HEK293 (cell line): ENCODE measurements at regions not wholly inside any gene's neighbourhood (a gene's known extent, or its start where the extent isn't known, plus 50 kb on each side); places are given as distances from the start of the nearest gene placed in this dataset.

Experiments
- CTCF ChIA-PET: fragments of 350-600 bp; formaldehyde crosslinking; extraction: SDS; loops from one replicate; lab custom pipeline; 2021; ENCODE audit warnings: antibody characterized with exemption; lab: Yijun Ruan, JAX
- POLR2A ChIA-PET: fragments of 300-600 bp; formaldehyde crosslinking; extraction: SDS; loops from one replicate; lab custom pipeline; 2020; ENCODE audit warnings: antibody characterized with exemption, inconsistent platforms; lab: Yijun Ruan, JAX
- H3K27ac ChIP-seq: fragments of 200-500 bp; sonication (Bioruptor generic); 2 replicates; pipeline ENCODE4 v1.5.1; 2014; ENCODE audit warnings: low read depth, low read length, control low read depth, inconsistent platforms; ENCODE audit errors: extremely low read depth
- H3K36me3 ChIP-seq, 2 experiments: fragments of 200-500 bp in 1 of 2; sonication (Bioruptor generic) in 1 of 2; 1 replicate in 1 of 2; 2 replicates in 1 of 2; pipeline ENCODE4 v1.5.1; 2014 to 2017; ENCODE audit warnings: inconsistent platforms in 2 of 2, low read length in 2 of 2; ENCODE audit not compliant: control insufficient read depth in 2 of 2, insufficient read depth in 1 of 2
- H3K4me1 ChIP-seq: fragments of 200-500 bp; sonication (Bioruptor generic); 2 replicates; pipeline ENCODE4 v1.5.1; 2014; ENCODE audit warnings: mild to moderate bottlenecking, low read length, inconsistent platforms; ENCODE audit not compliant: control insufficient read depth, insufficient read depth
- H3K4me3 ChIP-seq: 2 replicates; pipeline ENCODE4 v1.5.1; 2011; ENCODE audit warnings: low read depth, mild to moderate bottlenecking, control low read depth, low read length, moderate library complexity
- H3K9me3 ChIP-seq: fragments of 200-500 bp; sonication (Bioruptor generic); 2 replicates; pipeline ENCODE4 v1.5.1; 2014; ENCODE audit warnings: low read depth, low read length, inconsistent platforms; ENCODE audit not compliant: control insufficient read depth, insufficient read depth
- HOXD13 ChIP-seq: sonication (generic); formaldehyde crosslinking; IDR thresholded peaks from 2 replicates; pipeline ENCODE4 v1.8.0; 2022; ENCODE audit warnings: missing genetic modification reagents, borderline replicate concordance
- KLF10 ChIP-seq: fragments of 450-650 bp; IDR thresholded peaks from 2 replicates; pipeline ENCODE4 v1.5.1; 2018; ENCODE audit warnings: missing biosample characterization, mild to moderate bottlenecking, missing genetic modification characterization
- KLF9 ChIP-seq: fragments of 450-650 bp; formaldehyde crosslinking; IDR thresholded peaks from 2 replicates; pipeline ENCODE4 v1.5.1; 2016; ENCODE audit warnings: missing biosample characterization, missing genetic modification characterization, low read depth
- OSR2 ChIP-seq: fragments of 450-650 bp; formaldehyde crosslinking; IDR thresholded peaks from 2 replicates; pipeline ENCODE4 v1.5.1; 2016; ENCODE audit warnings: missing biosample characterization, missing genetic modification characterization
- SCRT2 ChIP-seq: fragments of 450-650 bp; formaldehyde crosslinking; IDR thresholded peaks from 2 replicates; pipeline ENCODE4 v1.5.1; 2016; ENCODE audit warnings: missing biosample characterization, missing genetic modification characterization
- ZBTB21 ChIP-seq: fragments of 450-650 bp; formaldehyde crosslinking; IDR thresholded peaks from 2 replicates; pipeline ENCODE4 v1.5.1; 2017; ENCODE audit warnings: missing biosample characterization, missing genetic modification characterization
- ZNF132 ChIP-seq: fragments of 450-650 bp; formaldehyde crosslinking; IDR thresholded peaks from 2 replicates; pipeline ENCODE4 v1.5.1; 2017; ENCODE audit warnings: missing biosample characterization, missing genetic modification characterization, borderline replicate concordance
- ZNF146 ChIP-seq: fragments of 450-650 bp; formaldehyde crosslinking; IDR thresholded peaks from 2 replicates; pipeline ENCODE4 v1.5.1; 2016; ENCODE audit warnings: missing biosample characterization, missing genetic modification characterization
- ZNF202 ChIP-seq: fragments of 450-650 bp; formaldehyde crosslinking; IDR thresholded peaks from 2 replicates; pipeline ENCODE4 v1.5.1; 2016; ENCODE audit warnings: missing biosample characterization, missing genetic modification characterization, borderline replicate concordance
- ZNF23 ChIP-seq: fragments of 450-650 bp; formaldehyde crosslinking; IDR thresholded peaks from 2 replicates; pipeline ENCODE4 v1.5.1; 2016; ENCODE audit warnings: missing biosample characterization, missing genetic modification characterization, borderline replicate concordance
- ZNF302 ChIP-seq: fragments of 450-650 bp; formaldehyde crosslinking; IDR thresholded peaks from 2 replicates; pipeline ENCODE4 v1.5.1; 2016; ENCODE audit warnings: missing biosample characterization, missing genetic modification characterization, low read depth
- ZNF341 ChIP-seq: fragments of 450-650 bp; formaldehyde crosslinking; IDR thresholded peaks from 2 replicates; pipeline ENCODE4; 2016; ENCODE audit warnings: low read depth, missing biosample characterization, missing genetic modification characterization
- ZNF354C ChIP-seq: fragments of 450-650 bp; formaldehyde crosslinking; IDR thresholded peaks from 2 replicates; pipeline ENCODE4 v1.5.1; 2016; ENCODE audit warnings: missing biosample characterization, missing genetic modification characterization, low read depth, borderline replicate concordance
- ZNF394 ChIP-seq: fragments of 450-650 bp; formaldehyde crosslinking; IDR thresholded peaks from 2 replicates; pipeline ENCODE4 v1.5.1; 2016; ENCODE audit warnings: missing biosample characterization, missing genetic modification characterization, mild to moderate bottlenecking, moderate library complexity, borderline replicate concordance
- ZNF404 ChIP-seq: fragments of 450-650 bp; formaldehyde crosslinking; IDR thresholded peaks from 2 replicates; pipeline ENCODE4 v1.5.1; 2017; ENCODE audit warnings: missing biosample characterization, missing genetic modification characterization
- ZNF521 ChIP-seq: fragments of 450-650 bp; formaldehyde crosslinking; IDR thresholded peaks from 2 replicates; pipeline ENCODE4 v1.5.1; 2017; ENCODE audit warnings: missing biosample characterization, mild to moderate bottlenecking, missing genetic modification characterization
- ZNF529 ChIP-seq: fragments of 450-650 bp; formaldehyde crosslinking; IDR thresholded peaks from 2 replicates; pipeline ENCODE4 v1.5.1; 2017; ENCODE audit warnings: missing genetic modification characterization, missing biosample characterization; ENCODE audit not compliant: insufficient replicate concordance
- ZNF548 ChIP-seq: fragments of 450-650 bp; formaldehyde crosslinking; IDR thresholded peaks from 2 replicates; pipeline ENCODE4 v1.5.1; 2016; ENCODE audit warnings: missing biosample characterization, missing genetic modification characterization
- ZNF558 ChIP-seq: fragments of 450-650 bp; formaldehyde crosslinking; IDR thresholded peaks from 2 replicates; pipeline ENCODE4 v1.5.1; 2016; ENCODE audit warnings: missing biosample characterization, missing genetic modification characterization
- ZNF621 ChIP-seq: fragments of 450-650 bp; formaldehyde crosslinking; IDR thresholded peaks from 2 replicates; pipeline ENCODE4 v1.5.1; 2017; ENCODE audit warnings: missing biosample characterization, missing genetic modification characterization
- ZNF677 ChIP-seq: fragments of 450-650 bp; IDR thresholded peaks from 2 replicates; pipeline ENCODE4 v1.5.0; 2018; ENCODE audit warnings: missing biosample characterization, mild to moderate bottlenecking, missing genetic modification characterization, moderate library complexity
- ZNF776 ChIP-seq: fragments of 450-650 bp; formaldehyde crosslinking; IDR thresholded peaks from 2 replicates; pipeline ENCODE4 v1.5.0; 2017; ENCODE audit warnings: missing biosample characterization, missing genetic modification characterization, borderline replicate concordance
- ZNF843 ChIP-seq: fragments of 450-650 bp; formaldehyde crosslinking; IDR thresholded peaks from 2 replicates; pipeline ENCODE4 v1.5.1; 2016; ENCODE audit warnings: missing biosample characterization, missing genetic modification characterization
- TF ChIP-seq, protein P1 (sequence below): fragments of 450-650 bp; formaldehyde crosslinking; IDR thresholded peaks from 2 replicates; pipeline ENCODE4 v1.5.1; 2016; ENCODE audit warnings: missing biosample characterization, missing genetic modification characterization
- TF ChIP-seq, protein P2 (sequence below): fragments of 450-650 bp; formaldehyde crosslinking; IDR thresholded peaks from 2 replicates; pipeline ENCODE4 v1.5.1; 2016; ENCODE audit warnings: missing biosample characterization, missing genetic modification characterization
- TF ChIP-seq, protein P3 (sequence below): fragments of 450-650 bp; formaldehyde crosslinking; IDR thresholded peaks from 2 replicates; pipeline ENCODE4 v1.5.1; 2017; ENCODE audit warnings: missing biosample characterization, missing genetic modification characterization

DNA sequence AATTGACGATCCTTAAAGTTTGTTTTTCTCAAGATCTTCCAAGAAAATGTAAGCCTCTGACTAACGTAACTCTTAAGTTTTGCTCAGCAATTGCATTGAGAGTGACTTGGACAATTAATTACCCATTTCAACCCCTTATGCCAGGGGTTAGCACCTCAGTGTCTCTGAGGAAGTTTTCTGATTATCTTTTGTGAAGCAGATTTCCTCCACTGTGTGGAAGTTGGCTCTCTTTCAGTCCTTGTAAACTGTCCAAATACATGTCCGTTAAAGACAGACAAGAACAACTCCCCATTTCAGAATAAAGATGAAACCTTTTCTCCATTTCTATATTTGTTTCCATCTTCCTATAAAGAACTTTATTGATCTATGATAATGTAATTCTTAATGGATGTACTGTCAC lies 296.4 kb upstream of the FMN2 start:
- CTCF ChIA-PET = no interaction called here
- POLR2A ChIA-PET = no interaction called here
- H3K36me3 ChIP-seq = no peaks in the 10 kb centered on the region

DNA sequence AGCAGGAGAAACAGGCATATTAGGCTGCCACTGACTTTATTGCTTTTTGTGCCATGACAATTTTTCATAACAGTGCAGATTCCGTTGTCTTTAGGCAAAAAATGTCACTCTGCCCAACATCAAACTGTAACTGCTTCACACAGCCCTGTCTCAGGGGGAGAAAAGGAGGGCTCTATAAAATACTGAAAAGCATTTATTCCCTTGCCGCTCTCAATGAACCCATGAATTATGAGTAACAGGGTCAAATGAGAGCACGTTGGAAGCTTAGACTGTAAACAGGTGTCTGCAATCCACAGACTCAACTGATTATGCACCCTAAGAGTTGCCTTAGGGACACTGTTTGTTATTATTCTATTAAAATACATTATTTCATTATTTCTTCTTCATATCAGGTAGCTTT lies 292.1 kb upstream of the FMN2 start:
- CTCF ChIA-PET = no interaction called here
- Histone ChIP-seq H3K4me3 (no peak overlapping the region), H3K36me3 (no peaks in the 10 kb centered on the region), H3K4me1 (peaks cover 12% of the 10 kb centered on the region), H3K9me3 (no peaks in the 10 kb centered on the region), H3K27ac (no peak overlapping the region)
- POLR2A ChIA-PET = no interaction called here
- no peak for TF ChIP-seq ZNF558 (tag by site-specific recombination)
- no peak for TF ChIP-seq ZNF302 (tag by site-specific recombination)

More for the DNA sequence above, 296.4 kb upstream of the FMN2 start:
- Histone ChIP-seq H3K4me1 (no peaks in the 10 kb centered on the region), H3K4me3 (no peak overlapping the region), H3K9me3 (no peaks in the 10 kb centered on the region), H3K27ac (no peak overlapping the region)
- TF ChIP-seq OSR2 (tag by site-specific recombination) (no peak), ZBTB21 (tag by site-specific recombination) (no peak), ZNF146 (no peak), ZNF843 (tag by site-specific recombination) (no peak), ZNF621 (no peak), SCRT2 (tag by site-specific recombination) (no peak), ZNF202 (no peak), ZNF354C (tag by site-specific recombination) (no peak), ZNF529 (tag by site-specific recombination) (no peak), ZNF404 (tag by site-specific recombination) (no peak), KLF9 (tag by site-specific recombination) (no peak), ZNF677 (tag by site-specific recombination) (no peak), ZNF548 (tag by site-specific recombination) (no peak)
- TF ChIP-seq, protein P1, sequence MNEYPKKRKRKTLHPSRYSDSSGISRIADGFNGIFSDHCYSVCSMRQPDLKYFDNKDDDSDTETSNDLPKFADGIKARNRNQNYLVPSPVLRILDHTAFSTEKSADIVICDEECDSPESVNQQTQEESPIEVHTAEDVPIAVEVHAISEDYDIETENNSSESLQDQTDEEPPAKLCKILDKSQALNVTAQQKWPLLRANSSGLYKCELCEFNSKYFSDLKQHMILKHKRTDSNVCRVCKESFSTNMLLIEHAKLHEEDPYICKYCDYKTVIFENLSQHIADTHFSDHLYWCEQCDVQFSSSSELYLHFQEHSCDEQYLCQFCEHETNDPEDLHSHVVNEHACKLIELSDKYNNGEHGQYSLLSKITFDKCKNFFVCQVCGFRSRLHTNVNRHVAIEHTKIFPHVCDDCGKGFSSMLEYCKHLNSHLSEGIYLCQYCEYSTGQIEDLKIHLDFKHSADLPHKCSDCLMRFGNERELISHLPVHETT (tag by site-specific recombination) = no peak
- TF ChIP-seq, protein P2, sequence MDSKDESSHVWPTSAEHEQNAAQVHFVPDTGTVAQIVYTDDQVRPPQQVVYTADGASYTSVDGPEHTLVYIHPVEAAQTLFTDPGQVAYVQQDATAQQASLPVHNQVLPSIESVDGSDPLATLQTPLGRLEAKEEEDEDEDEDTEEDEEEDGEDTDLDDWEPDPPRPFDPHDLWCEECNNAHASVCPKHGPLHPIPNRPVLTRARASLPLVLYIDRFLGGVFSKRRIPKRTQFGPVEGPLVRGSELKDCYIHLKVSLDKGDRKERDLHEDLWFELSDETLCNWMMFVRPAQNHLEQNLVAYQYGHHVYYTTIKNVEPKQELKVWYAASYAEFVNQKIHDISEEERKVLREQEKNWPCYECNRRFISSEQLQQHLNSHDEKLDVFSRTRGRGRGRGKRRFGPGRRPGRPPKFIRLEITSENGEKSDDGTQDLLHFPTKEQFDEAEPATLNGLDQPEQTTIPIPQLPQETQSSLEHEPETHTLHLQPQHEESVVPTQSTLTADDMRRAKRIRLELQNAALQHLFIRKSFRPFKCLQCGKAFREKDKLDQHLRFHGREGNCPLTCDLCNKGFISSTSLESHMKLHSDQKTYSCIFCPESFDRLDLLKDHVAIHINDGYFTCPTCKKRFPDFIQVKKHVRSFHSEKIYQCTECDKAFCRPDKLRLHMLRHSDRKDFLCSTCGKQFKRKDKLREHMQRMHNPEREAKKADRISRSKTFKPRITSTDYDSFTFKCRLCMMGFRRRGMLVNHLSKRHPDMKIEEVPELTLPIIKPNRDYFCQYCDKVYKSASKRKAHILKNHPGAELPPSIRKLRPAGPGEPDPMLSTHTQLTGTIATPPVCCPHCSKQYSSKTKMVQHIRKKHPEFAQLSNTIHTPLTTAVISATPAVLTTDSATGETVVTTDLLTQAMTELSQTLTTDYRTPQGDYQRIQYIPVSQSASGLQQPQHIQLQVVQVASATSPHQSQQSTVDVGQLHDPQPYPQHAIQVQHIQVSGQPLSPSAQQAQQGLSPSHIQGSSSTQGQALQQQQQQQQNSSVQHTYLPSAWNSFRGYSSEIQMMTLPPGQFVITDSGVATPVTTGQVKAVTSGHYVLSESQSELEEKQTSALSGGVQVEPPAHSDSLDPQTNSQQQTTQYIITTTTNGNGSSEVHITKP = no peak

DNA sequence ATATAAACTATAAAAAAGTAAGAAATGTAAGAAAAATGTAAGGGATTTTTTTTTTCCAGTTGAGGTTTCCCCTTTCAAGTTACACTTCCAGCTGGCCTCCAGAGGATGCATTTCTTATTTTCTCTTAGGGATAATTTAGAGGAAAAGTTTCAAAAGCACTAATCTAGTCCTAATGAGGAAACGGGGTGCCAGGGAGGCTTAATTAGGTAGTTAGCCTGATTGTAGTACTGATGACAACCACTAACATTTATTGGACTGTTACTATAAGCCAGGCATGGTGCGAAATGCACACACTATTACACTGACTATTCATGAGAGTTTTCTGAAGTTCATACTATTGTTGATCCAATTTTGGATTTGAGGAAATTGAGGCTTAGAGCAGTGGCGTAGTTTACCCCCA lies 290.8 kb upstream of the FMN2 start:
- Histone ChIP-seq H3K27ac (no peak overlapping the region), H3K9me3 (no peaks in the 10 kb centered on the region), H3K4me1 (peaks cover 12% of the 10 kb centered on the region), H3K36me3 (no peaks in the 10 kb centered on the region), H3K4me3 (no peak overlapping the region)
- ChIA-PET CTCF (interaction anchor here (0.6 kb wide), 2 partner anchors 379 to 459 kb away, joined by 3 to 8 read pairs; no protein-coding TSS in a partner anchor), POLR2A (no interaction called here)
- no peak for TF ChIP-seq ZNF23 (tag by site-specific recombination)
- no peak for TF ChIP-seq ZNF521
- TF ChIP-seq ZNF394 (tag by site-specific recombination) = no peak
- no peak for TF ChIP-seq ZNF341 (tag by site-specific recombination)
- no peak for TF ChIP-seq ZNF548 (tag by site-specific recombination)
- TF ChIP-seq HOXD13 = no peak
- TF ChIP-seq ZNF146 = no peak
- TF ChIP-seq ZNF132 (tag by site-specific recombination) = no peak
- no peak for TF ChIP-seq KLF10 (tag by site-specific recombination)
- TF ChIP-seq, protein P3, sequence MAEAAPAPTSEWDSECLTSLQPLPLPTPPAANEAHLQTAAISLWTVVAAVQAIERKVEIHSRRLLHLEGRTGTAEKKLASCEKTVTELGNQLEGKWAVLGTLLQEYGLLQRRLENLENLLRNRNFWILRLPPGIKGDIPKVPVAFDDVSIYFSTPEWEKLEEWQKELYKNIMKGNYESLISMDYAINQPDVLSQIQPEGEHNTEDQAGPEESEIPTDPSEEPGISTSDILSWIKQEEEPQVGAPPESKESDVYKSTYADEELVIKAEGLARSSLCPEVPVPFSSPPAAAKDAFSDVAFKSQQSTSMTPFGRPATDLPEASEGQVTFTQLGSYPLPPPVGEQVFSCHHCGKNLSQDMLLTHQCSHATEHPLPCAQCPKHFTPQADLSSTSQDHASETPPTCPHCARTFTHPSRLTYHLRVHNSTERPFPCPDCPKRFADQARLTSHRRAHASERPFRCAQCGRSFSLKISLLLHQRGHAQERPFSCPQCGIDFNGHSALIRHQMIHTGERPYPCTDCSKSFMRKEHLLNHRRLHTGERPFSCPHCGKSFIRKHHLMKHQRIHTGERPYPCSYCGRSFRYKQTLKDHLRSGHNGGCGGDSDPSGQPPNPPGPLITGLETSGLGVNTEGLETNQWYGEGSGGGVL (tag by site-specific recombination) = no peak
- no peak for TF ChIP-seq ZNF776
